WTC11 (cell line): ENCODE measurements at regions not wholly inside any gene's neighbourhood (a gene's known extent, or its start where the extent isn't known, plus 50 kb on each side); places are given as distances from the start of the nearest gene placed in this dataset.

Source experiments
- ATAC-seq: fragments of 200-7000 bp; cut with Tn5 transposase; 2 replicates; pipeline ENCODE4 v1.10.0; 2021; ENCODE audit warnings: mild to moderate bottlenecking, moderate library complexity
- CTCF ChIA-PET: fragments of 300-600 bp; sonication (Branson Sonifier 250); formaldehyde crosslinking; loops from one replicate; lab custom pipeline; 2021; ENCODE audit warnings: antibody characterized with exemption; lab: Charles Lee
- POLR2A ChIA-PET: fragments of 350-600 bp; sonication (Branson Sonifier 250); formaldehyde crosslinking; loops from one replicate; lab custom pipeline; 2021; ENCODE audit warnings: antibody characterized with exemption; lab: Charles Lee
- DNase-seq: peaks from one replicate; pipeline ENCODE4 v3.0.0; 2021; ENCODE audit warnings: low spot score
- H3K27ac Mint-ChIP-seq: 2 replicates; pipeline ENCODE4 v1.8.0; 2021; ENCODE audit warnings: mixed read lengths
- H3K27me3 Mint-ChIP-seq: 2 replicates; pipeline ENCODE4 v1.8.0; 2021; ENCODE audit warnings: low read depth, mild to moderate bottlenecking, moderate library complexity, mixed read lengths
- H3K36me3 Mint-ChIP-seq: 2 replicates; pipeline ENCODE4 v1.8.0; 2021; ENCODE audit warnings: mixed read lengths
- H3K4me1 Mint-ChIP-seq: 2 replicates; pipeline ENCODE4 v1.8.0; 2022; ENCODE audit warnings: mixed read lengths
- H3K4me3 Mint-ChIP-seq: 2 replicates; pipeline ENCODE4 v1.8.0; 2021; ENCODE audit warnings: mild to moderate bottlenecking, moderate library complexity, mixed read lengths
- H3K9me3 Mint-ChIP-seq: 2 replicates; pipeline ENCODE4 v1.8.0; 2021; ENCODE audit warnings: mixed read lengths
- AR ChIP-seq: fragments of 250-450 bp; sonication (Bioruptor Pico); IDR thresholded peaks from 2 replicates; pipeline ENCODE4 v1.9.0; 2021; ENCODE audit warnings: mild to moderate bottlenecking
- CBFB ChIP-seq: sonication (generic); formaldehyde crosslinking; IDR thresholded peaks from 2 replicates; pipeline ENCODE4 v1.8.1; 2022; ENCODE audit warnings: mild to moderate bottlenecking, low read depth, missing genetic modification reagents
- E2F1 ChIP-seq: sonication (generic); formaldehyde crosslinking; IDR thresholded peaks from 2 replicates; pipeline ENCODE4 v1.8.0; 2022; ENCODE audit warnings: mild to moderate bottlenecking, missing genetic modification reagents
- MYBL2 ChIP-seq: sonication (generic); formaldehyde crosslinking; IDR thresholded peaks from 2 replicates; pipeline ENCODE4 v1.8.1; 2023; ENCODE audit warnings: mild to moderate bottlenecking, moderate library complexity, missing genetic modification reagents
- SMAD3 ChIP-seq: sonication (generic); formaldehyde crosslinking; IDR thresholded peaks from 2 replicates; pipeline ENCODE4 v1.8.0; 2022; ENCODE audit warnings: missing genetic modification reagents, mild to moderate bottlenecking, borderline replicate concordance
- TEAD1 ChIP-seq: sonication (generic); formaldehyde crosslinking; IDR thresholded peaks from 2 replicates; pipeline ENCODE4 v1.8.0; 2022; ENCODE audit warnings: mild to moderate bottlenecking, missing genetic modification reagents
- TEAD4 ChIP-seq: sonication (generic); formaldehyde crosslinking; IDR thresholded peaks from 2 replicates; pipeline ENCODE4 v1.8.0; 2022; ENCODE audit warnings: mild to moderate bottlenecking, missing genetic modification reagents
- ZNF232 ChIP-seq: sonication (generic); formaldehyde crosslinking; IDR thresholded peaks from 2 replicates; pipeline ENCODE4 v1.8.0; 2022; ENCODE audit warnings: mild to moderate bottlenecking, missing genetic modification reagents
- ZNF281 ChIP-seq: sonication (generic); formaldehyde crosslinking; IDR thresholded peaks from 2 replicates; pipeline ENCODE4 v1.8.0; 2023; ENCODE audit warnings: mild to moderate bottlenecking, missing genetic modification reagents
- ZNF317 ChIP-seq: sonication (generic); formaldehyde crosslinking; IDR thresholded peaks from 2 replicates; pipeline ENCODE4 v1.8.1; 2023; ENCODE audit warnings: low read depth, mild to moderate bottlenecking, moderate library complexity, missing genetic modification reagents, borderline replicate concordance
- TF ChIP-seq, protein P1 (sequence below): sonication (generic); formaldehyde crosslinking; IDR thresholded peaks from 2 replicates; pipeline ENCODE4 v1.8.1; 2023; ENCODE audit warnings: mild to moderate bottlenecking, moderate library complexity, missing genetic modification reagents
- TF ChIP-seq, protein P2 (sequence below): sonication (generic); formaldehyde crosslinking; IDR thresholded peaks from 2 replicates; pipeline ENCODE4 v1.8.1; 2022; ENCODE audit warnings: mild to moderate bottlenecking, moderate library complexity, missing genetic modification reagents
- TF ChIP-seq, protein P3 (sequence below): sonication (generic); formaldehyde crosslinking; IDR thresholded peaks from 2 replicates; pipeline ENCODE4 v1.8.1; 2023; ENCODE audit warnings: mild to moderate bottlenecking, missing genetic modification reagents, borderline replicate concordance
- TF ChIP-seq, protein P4 (sequence below): sonication (generic); formaldehyde crosslinking; conservative IDR thresholded peaks from 2 replicates; pipeline ENCODE4 v1.8.1; 2022; ENCODE audit warnings: mild to moderate bottlenecking, missing genetic modification reagents

- DNase-seq (no peak), ATAC-seq (no peak)
- ChIA-PET CTCF (no interaction called here), POLR2A (no interaction called here)
- no peaks in the 10 kb centered on the region for H3K27me3 Mint-ChIP-seq
- H3K9me3 Mint-ChIP-seq, result no peaks in the 10 kb centered on the region
- no peak overlapping the region for H3K4me3 Mint-ChIP-seq
- H3K27ac Mint-ChIP-seq, result no peak overlapping the region
- no peaks in the 10 kb centered on the region for H3K36me3 Mint-ChIP-seq
- no peaks in the 10 kb centered on the region for H3K4me1 Mint-ChIP-seq
- TF ChIP-seq TEAD1 (CRISPR knock-in tag) (no peak), E2F1 (CRISPR knock-in tag) (no peak), TEAD4 (CRISPR knock-in tag) (no peak), ZNF281 (CRISPR knock-in tag) (no peak), SMAD3 (CRISPR knock-in tag) (no peak), AR (CRISPR knock-in tag) (no peak), MYBL2 (CRISPR knock-in tag) (no peak), ZNF317 (CRISPR knock-in tag) (no peak), CBFB (no peak), ZNF232 (CRISPR knock-in tag) (no peak)
- TF ChIP-seq, protein P1, sequence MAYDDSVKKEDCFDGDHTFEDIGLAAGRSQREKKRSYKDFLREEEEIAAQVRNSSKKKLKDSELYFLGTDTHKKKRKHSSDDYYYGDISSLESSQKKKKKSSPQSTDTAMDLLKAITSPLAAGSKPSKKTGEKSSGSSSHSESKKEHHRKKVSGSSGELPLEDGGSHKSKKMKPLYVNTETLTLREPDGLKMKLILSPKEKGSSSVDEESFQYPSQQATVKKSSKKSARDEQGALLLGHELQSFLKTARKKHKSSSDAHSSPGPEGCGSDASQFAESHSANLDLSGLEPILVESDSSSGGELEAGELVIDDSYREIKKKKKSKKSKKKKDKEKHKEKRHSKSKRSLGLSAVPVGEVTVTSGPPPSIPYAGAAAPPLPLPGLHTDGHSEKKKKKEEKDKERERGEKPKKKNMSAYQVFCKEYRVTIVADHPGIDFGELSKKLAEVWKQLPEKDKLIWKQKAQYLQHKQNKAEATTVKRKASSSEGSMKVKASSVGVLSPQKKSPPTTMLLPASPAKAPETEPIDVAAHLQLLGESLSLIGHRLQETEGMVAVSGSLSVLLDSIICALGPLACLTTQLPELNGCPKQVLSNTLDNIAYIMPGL (CRISPR knock-in tag), result no peak
- TF ChIP-seq, protein P2, sequence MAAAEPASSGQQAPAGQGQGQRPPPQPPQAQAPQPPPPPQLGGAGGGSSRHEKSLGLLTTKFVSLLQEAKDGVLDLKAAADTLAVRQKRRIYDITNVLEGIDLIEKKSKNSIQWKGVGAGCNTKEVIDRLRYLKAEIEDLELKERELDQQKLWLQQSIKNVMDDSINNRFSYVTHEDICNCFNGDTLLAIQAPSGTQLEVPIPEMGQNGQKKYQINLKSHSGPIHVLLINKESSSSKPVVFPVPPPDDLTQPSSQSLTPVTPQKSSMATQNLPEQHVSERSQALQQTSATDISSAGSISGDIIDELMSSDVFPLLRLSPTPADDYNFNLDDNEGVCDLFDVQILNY, result no peak
- TF ChIP-seq, protein P3, sequence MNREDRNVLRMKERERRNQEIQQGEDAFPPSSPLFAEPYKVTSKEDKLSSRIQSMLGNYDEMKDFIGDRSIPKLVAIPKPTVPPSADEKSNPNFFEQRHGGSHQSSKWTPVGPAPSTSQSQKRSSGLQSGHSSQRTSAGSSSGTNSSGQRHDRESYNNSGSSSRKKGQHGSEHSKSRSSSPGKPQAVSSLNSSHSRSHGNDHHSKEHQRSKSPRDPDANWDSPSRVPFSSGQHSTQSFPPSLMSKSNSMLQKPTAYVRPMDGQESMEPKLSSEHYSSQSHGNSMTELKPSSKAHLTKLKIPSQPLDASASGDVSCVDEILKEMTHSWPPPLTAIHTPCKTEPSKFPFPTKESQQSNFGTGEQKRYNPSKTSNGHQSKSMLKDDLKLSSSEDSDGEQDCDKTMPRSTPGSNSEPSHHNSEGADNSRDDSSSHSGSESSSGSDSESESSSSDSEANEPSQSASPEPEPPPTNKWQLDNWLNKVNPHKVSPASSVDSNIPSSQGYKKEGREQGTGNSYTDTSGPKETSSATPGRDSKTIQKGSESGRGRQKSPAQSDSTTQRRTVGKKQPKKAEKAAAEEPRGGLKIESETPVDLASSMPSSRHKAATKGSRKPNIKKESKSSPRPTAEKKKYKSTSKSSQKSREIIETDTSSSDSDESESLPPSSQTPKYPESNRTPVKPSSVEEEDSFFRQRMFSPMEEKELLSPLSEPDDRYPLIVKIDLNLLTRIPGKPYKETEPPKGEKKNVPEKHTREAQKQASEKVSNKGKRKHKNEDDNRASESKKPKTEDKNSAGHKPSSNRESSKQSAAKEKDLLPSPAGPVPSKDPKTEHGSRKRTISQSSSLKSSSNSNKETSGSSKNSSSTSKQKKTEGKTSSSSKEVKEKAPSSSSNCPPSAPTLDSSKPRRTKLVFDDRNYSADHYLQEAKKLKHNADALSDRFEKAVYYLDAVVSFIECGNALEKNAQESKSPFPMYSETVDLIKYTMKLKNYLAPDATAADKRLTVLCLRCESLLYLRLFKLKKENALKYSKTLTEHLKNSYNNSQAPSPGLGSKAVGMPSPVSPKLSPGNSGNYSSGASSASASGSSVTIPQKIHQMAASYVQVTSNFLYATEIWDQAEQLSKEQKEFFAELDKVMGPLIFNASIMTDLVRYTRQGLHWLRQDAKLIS (CRISPR knock-in tag), result no peak
- TF ChIP-seq, protein P4, sequence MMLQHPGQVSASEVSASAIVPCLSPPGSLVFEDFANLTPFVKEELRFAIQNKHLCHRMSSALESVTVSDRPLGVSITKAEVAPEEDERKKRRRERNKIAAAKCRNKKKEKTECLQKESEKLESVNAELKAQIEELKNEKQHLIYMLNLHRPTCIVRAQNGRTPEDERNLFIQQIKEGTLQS (CRISPR knock-in tag), result no peak
These were observed 50.0 kb upstream of the HGF start for GRCh38 chr7:81819861-81820260.
